ENCODE measurements at regions not wholly inside any gene's neighbourhood (a gene's known extent, or its start where the extent isn't known, plus 50 kb on each side); places are given as distances from the start of the nearest gene placed in this dataset.

- no peaks in the 10 kb centered on the region for H3K36me3 ChIP-seq
- H3K4me3 ChIP-seq, result no peak overlapping the region
- no peak overlapping the region for H3K27ac ChIP-seq
- no peaks in the 10 kb centered on the region for H3K27me3 ChIP-seq
- no peaks in the 10 kb centered on the region for H3K4me1 ChIP-seq (ENCODE audit: low read depth)
- no peaks in the 10 kb centered on the region for H3K9me3 ChIP-seq (ENCODE audit: low read depth)
- DNase-seq (ENCODE audit: low read depth in 1 of 2, low spot score in 1 of 2), result peak in 1 of 2 donors; percentile 90
- TF ChIP-seq CTCF (IDR thresholded peaks at IDR 0.05; ENCODE audit: low read depth, low read length), result no peak
Measured at GRCh38 chr4:165592386-165592785, 213.6 kb downstream of the CPE start.

GRCh38 chr4:165597581-165598480 lies 219.0 kb downstream of the CPE start:
- TF ChIP-seq CTCF (IDR thresholded peaks at IDR 0.05; ENCODE audit: low read depth, low read length), result no peak
- DNase-seq (ENCODE audit: low read depth in 1 of 2, low spot score in 1 of 2), result no peak
- no peaks in the 10 kb centered on the region for H3K4me1 ChIP-seq (ENCODE audit: low read depth)

GRCh38 chr4:165600959-165601683 lies 222.3 kb downstream of the CPE start:
- Histone ChIP-seq H3K36me3 (no peaks in the 10 kb centered on the region), H3K9me3 (ENCODE audit: low read depth) (no peaks in the 10 kb centered on the region), H3K4me3 (no peak overlapping the region), H3K27ac (no peak overlapping the region), H3K4me1 (ENCODE audit: low read depth) (no peaks in the 10 kb centered on the region), H3K27me3 (no peaks in the 10 kb centered on the region)
- TF ChIP-seq CTCF (IDR thresholded peaks at IDR 0.05; ENCODE audit: low read depth, low read length), result no peak
- no peak for DNase-seq (ENCODE audit: low read depth in 1 of 2, low spot score in 1 of 2)

More at GRCh38 chr4:165597581-165598480, 219.0 kb downstream of the CPE start:
- Histone ChIP-seq H3K27me3 (no peaks in the 10 kb centered on the region), H3K4me3 (no peak overlapping the region), H3K9me3 (ENCODE audit: low read depth) (no peaks in the 10 kb centered on the region), H3K36me3 (no peaks in the 10 kb centered on the region), H3K27ac (no peak overlapping the region)

GRCh38 chr4:165602621-165603020 lies 223.8 kb downstream of the CPE start:
- Histone ChIP-seq H3K4me1 (ENCODE audit: low read depth) (no peaks in the 10 kb centered on the region), H3K27ac (no peak overlapping the region), H3K27me3 (no peaks in the 10 kb centered on the region), H3K4me3 (no peak overlapping the region), H3K9me3 (ENCODE audit: low read depth) (no peaks in the 10 kb centered on the region), H3K36me3 (no peaks in the 10 kb centered on the region)
- TF ChIP-seq CTCF (IDR thresholded peaks at IDR 0.05; ENCODE audit: low read depth, low read length), result no peak
- DNase-seq (ENCODE audit: low read depth in 1 of 2, low spot score in 1 of 2), result no peak

GRCh38 chr4:165604181-165604580 lies 225.4 kb downstream of the CPE start:
- no peak for TF ChIP-seq CTCF (IDR thresholded peaks at IDR 0.05; ENCODE audit: low read depth, low read length)
- Histone ChIP-seq H3K4me1 (ENCODE audit: low read depth) (no peaks in the 10 kb centered on the region), H3K36me3 (no peaks in the 10 kb centered on the region), H3K27ac (no peak overlapping the region), H3K9me3 (ENCODE audit: low read depth) (no peaks in the 10 kb centered on the region), H3K4me3 (no peak overlapping the region), H3K27me3 (no peaks in the 10 kb centered on the region)
- DNase-seq (ENCODE audit: low read depth in 1 of 2, low spot score in 1 of 2), result no peak
